Stomach smooth muscle (tissue), 2 donors: ENCODE measurements at regions not wholly inside any gene's neighbourhood (a gene's known extent, or its start where the extent isn't known, plus 50 kb on each side); places are given as distances from the start of the nearest gene placed in this dataset.
A peak's percentile ranks its signal among the peaks of the same experiment; 100 is the strongest.

ENCODE experiments used
- H3K27ac ChIP-seq: one replicate; pipeline ENCODE4 v1.7.0; 2013; ENCODE audit warnings: mild to moderate bottlenecking, low read length, inconsistent platforms
- H3K27me3 ChIP-seq, 2 donors: one replicate each; pipeline ENCODE4 v1.7.0; 2013; ENCODE audit warnings: low read length in 2 of 2; ENCODE audit not compliant: insufficient read depth in 2 of 2, control insufficient read depth in 1 of 2
- H3K36me3 ChIP-seq, 2 donors: one replicate each; pipeline ENCODE4 v1.7.0; 2013; ENCODE audit warnings: low read length in 2 of 2; ENCODE audit not compliant: control insufficient read depth in 2 of 2, insufficient read depth in 2 of 2
- H3K4me1 ChIP-seq: one replicate; pipeline ENCODE4 v1.7.0; 2013; ENCODE audit warnings: low read length; ENCODE audit not compliant: control insufficient read depth, insufficient read depth
- H3K4me3 ChIP-seq, 2 donors: one replicate each; pipeline ENCODE4 v1.7.0; 2013; ENCODE audit warnings: low read length in 2 of 2
- H3K9ac ChIP-seq, 2 donors: one replicate each; pipeline ENCODE4 v1.7.0; 2013; ENCODE audit warnings: low read length in 2 of 2, mild to moderate bottlenecking in 1 of 2
- H3K9me3 ChIP-seq, 2 donors: one replicate each; pipeline ENCODE4 v1.7.0; 2013; ENCODE audit warnings: low read length in 2 of 2; ENCODE audit not compliant: control insufficient read depth in 2 of 2
- donor health status: healthy.
- donor health status: Pancreatic carcinoma.

DNA sequence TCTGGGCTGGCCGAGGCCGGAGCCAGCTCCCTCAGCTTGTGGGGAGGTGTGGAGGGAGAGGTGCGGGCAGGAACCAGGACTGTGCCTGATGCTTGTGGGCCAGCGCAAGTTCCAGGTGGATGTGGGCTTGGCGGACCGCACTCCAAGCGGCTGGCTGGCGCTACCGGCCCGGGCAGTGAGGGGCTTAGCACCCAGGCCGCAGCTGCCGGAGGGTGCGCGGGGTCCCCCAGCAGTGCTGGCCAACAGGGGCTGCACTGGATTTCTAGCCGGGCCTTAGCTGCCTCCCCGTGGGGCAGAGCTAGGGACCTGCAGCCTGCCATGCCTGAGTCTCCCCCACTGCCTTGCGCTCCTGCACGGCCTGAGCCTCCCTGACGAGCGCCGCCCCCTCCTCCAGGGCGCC is 242.8 kb downstream of the CCSER2 start:
- Histone ChIP-seq H3K36me3 (no peaks in the 10 kb centered on the region), H3K27me3 (no peaks in the 10 kb centered on the region), H3K27ac (no peak overlapping the region), H3K4me3 (no peak overlapping the region), H3K9ac (no peak overlapping the region), H3K4me1 (no peaks in the 10 kb centered on the region), H3K9me3 (peaks cover 0 to 3% of the 10 kb centered on the region in 2 donors)

DNA sequence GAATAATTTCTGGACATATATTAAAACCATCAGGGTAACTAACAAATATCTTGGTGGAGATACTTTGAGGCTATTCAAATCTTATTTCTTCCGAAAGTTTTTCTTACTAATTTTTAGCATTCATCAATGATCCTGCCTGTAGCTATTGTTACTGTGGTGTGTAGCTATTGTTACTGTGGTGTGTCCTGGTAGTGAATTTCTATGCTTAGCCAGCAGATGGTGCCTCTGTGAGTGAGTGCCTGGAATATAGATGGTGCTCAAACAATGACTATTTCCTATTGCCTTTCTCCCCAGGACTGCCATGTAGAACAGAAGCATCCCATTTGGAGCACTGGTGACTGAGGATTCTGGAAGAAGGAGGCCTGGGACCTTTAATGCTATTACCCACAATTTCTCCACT is 245.7 kb downstream of the CCSER2 start:
- Histone ChIP-seq H3K9me3 (peaks cover 0 to 4% of the 10 kb centered on the region in 2 donors), H3K27me3 (peaks cover 0 to 3% of the 10 kb centered on the region in 2 donors), H3K4me3 (no peak overlapping the region), H3K27ac (no peak overlapping the region), H3K36me3 (no peaks in the 10 kb centered on the region), H3K4me1 (no peaks in the 10 kb centered on the region), H3K9ac (no peak overlapping the region)

- Histone ChIP-seq H3K9me3 (no peaks in the 10 kb centered on the region), H3K27ac (no peak overlapping the region), H3K4me3 (no peak overlapping the region)
These were observed 253.6 kb downstream of the CCSER2 start for GRCh38 chr10:84581976-84582375.

GRCh38 chr10:84583501-84583900 is 255.1 kb downstream of the CCSER2 start:
- Histone ChIP-seq H3K4me1 (no peaks in the 10 kb centered on the region), H3K9me3 (no peaks in the 10 kb centered on the region), H3K27me3 (peaks cover 0 to 3% of the 10 kb centered on the region in 2 donors), H3K4me3 (no peak overlapping the region), H3K9ac (no peak overlapping the region), H3K36me3 (no peaks in the 10 kb centered on the region), H3K27ac (no peak overlapping the region)

More at GRCh38 chr10:84581976-84582375, 253.6 kb downstream of the CCSER2 start:
- Histone ChIP-seq H3K27me3 (peaks cover 0 to 3% of the 10 kb centered on the region in 2 donors), H3K4me1 (no peaks in the 10 kb centered on the region), H3K36me3 (no peaks in the 10 kb centered on the region), H3K9ac (no peak overlapping the region)

- Histone ChIP-seq H3K9ac (no peak overlapping the region), H3K36me3 (no peaks in the 10 kb centered on the region)
These were observed 259.4 kb downstream of the CCSER2 start for GRCh38 chr10:84587789-84588188.

DNA sequence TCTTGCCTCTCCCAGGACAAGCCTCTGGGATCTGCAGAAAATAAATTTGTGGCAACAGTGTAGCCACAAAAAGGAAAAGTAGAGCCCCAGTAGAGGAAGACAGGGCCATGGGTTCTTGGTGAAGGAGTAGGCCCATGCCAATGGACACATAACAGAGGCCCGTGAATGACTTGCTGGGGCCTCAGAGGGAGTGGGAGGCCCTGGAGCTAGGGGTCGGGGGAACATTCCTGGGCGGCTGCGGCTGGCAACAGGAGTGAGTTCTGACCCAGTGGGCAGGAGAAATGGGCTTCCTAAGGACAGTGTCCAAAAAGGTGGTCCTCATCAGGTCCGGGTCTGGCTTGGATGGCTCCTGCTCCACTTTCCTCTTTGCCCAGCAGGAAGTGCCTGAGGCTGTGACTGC is 260.0 kb downstream of the CCSER2 start:
- no peak overlapping the region for H3K4me3 ChIP-seq
- no peak overlapping the region for H3K9ac ChIP-seq
- H3K27me3 ChIP-seq = no peaks in the 10 kb centered on the region
- H3K36me3 ChIP-seq = no peaks in the 10 kb centered on the region
- peaks cover 17% of the 10 kb centered on the region for H3K4me1 ChIP-seq
- H3K27ac ChIP-seq = no peak overlapping the region
- no peaks in the 10 kb centered on the region for H3K9me3 ChIP-seq

More at GRCh38 chr10:84587789-84588188, 259.4 kb downstream of the CCSER2 start:
- Histone ChIP-seq H3K4me3 (no peak overlapping the region), H3K27ac (no peak overlapping the region), H3K27me3 (no peaks in the 10 kb centered on the region), H3K9me3 (no peaks in the 10 kb centered on the region), H3K4me1 (peaks cover 17% of the 10 kb centered on the region)

GRCh38 chr10:84588971-84589370 is 260.6 kb downstream of the CCSER2 start:
- H3K27me3 ChIP-seq = no peaks in the 10 kb centered on the region
- H3K4me1 ChIP-seq = peaks cover 17% of the 10 kb centered on the region
- no peaks in the 10 kb centered on the region for H3K36me3 ChIP-seq
- no peak overlapping the region for H3K9ac ChIP-seq
- H3K9me3 ChIP-seq = no peaks in the 10 kb centered on the region
- no peak overlapping the region for H3K27ac ChIP-seq
- no peak overlapping the region for H3K4me3 ChIP-seq

DNA sequence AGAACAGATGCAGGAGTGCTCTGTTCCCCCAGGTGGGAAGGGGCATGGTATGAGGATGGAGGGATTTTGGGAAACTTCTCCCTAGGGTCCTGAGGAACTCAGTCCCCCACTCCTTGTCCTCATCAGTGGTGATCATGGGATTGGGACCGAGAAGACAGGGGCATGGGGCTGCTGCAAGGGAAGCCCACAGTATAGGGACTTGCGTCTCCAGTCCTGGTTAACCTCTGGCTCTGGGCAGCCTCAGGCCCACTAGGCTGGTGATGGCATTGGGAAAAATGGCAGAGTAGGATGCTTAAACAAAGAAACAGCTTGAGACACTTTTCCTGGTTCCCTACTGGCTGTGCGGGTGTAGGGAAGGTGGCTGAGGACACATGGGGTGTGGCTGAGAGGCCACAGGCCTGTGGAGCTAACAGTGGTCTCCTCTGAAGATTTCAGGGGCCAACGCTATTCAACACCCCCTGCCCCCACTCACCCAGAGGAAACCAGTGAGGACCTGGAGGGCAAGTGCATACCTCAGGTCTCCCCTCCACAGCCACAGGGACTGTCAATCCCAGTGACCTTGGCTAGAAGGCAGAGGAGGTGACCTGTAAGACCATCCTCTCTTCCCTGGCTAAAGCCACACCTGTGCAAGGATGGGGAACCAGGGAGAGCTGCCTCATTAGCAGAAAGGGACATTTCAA is 261.3 kb downstream of the CCSER2 start:
- H3K9me3 ChIP-seq = no peaks in the 10 kb centered on the region
- H3K36me3 ChIP-seq = no peaks in the 10 kb centered on the region
- H3K4me3 ChIP-seq = no peak overlapping the region
- no peaks in the 10 kb centered on the region for H3K27me3 ChIP-seq
- no peak overlapping the region for H3K9ac ChIP-seq
- H3K4me1 ChIP-seq = peaks cover 17% of the 10 kb centered on the region
- H3K27ac ChIP-seq = no peak overlapping the region

DNA sequence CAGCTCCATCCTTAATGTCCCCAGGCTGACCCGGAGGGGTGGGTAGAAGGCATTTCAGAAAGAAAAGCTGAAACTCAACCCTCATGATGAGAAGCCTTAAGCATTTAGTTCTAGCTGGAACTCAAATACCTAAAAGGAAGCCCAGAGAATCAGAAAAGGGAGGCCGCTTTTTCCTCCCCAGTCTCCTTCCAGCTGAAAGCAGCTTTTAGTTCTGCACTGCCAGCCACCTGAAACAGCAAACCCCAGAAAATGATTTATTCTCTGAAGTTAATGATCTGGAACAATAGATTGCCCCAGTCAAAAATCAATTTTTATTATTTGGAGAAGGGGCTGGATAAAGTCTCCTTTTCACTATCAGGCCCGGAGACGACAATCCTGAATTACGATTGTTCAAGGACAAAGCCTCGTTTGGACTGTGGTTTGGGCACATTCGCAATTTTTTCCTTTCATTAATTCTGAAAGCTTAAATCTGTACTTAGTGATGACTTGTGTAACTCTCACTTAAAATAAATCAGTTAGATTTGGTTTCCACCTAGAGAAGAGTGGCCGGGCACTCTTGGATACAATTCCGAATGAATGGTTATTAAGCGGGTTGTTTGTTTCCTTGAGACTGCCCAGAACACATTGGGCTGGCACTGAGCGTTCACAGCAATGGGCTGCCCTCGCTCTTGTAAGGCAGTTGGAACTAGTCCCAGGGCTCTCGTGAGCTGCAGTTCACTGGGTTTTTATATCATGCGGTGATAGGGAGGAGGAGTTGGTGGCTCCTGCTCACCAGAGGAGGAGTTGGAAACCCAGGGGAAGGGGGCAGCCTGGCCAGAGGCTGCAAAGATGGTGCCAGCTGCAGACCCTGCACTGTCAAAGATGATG is 262.2 kb downstream of the CCSER2 start:
- H3K27me3 ChIP-seq = no peaks in the 10 kb centered on the region
- H3K9ac ChIP-seq = no peak overlapping the region
- H3K9me3 ChIP-seq = no peaks in the 10 kb centered on the region
- H3K4me1 ChIP-seq = peaks cover 17% of the 10 kb centered on the region
- no peak overlapping the region for H3K27ac ChIP-seq
- H3K36me3 ChIP-seq = no peaks in the 10 kb centered on the region
- peak overlapping the region in 1 of 2 donors; percentile 29 for H3K4me3 ChIP-seq

DNA sequence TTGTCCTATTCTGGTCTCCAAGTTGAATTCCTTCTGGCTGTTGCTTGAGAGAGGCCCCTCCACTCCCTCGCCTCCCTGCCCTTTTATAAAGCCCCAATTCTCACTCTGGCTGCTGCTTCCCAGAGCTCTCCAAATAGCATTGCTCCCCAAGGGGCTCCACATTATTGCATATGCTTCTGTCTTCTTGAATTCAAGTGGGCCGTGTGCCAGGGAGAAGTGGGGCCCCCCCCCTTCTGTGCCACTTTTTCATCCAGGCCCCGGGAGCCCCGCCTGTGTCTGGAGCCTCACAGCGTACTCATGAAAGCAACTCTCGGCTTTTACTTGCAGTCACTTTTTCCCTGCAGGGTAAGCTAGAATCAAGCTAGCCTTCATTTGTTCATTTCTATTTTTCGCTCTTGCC is 265.1 kb downstream of the CCSER2 start:
- Histone ChIP-seq H3K36me3 (no peaks in the 10 kb centered on the region), H3K4me1 (peaks cover 17% of the 10 kb centered on the region), H3K4me3 (no peak overlapping the region), H3K9me3 (no peaks in the 10 kb centered on the region), H3K27ac (no peak overlapping the region), H3K9ac (no peak overlapping the region), H3K27me3 (no peaks in the 10 kb centered on the region)

DNA sequence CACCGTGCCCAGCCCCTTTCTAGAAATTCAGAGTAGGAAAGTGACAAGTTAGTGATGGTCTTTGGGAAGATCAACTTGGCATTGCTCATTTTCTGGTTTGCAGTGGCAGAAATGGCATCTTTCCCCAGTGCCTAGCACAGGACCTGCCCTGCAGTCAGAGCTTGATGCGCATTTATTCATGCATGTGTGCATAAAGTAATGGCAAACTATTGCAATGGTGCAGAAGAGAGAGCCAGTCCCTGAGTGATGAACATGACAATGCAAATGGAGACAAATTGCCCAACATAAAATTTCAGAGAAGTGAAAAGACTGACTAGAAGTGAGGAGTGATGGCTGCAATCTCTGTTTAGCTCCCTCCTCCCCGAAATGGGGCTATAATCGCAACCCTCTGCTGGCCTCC is 268.2 kb downstream of the CCSER2 start:
- H3K9ac ChIP-seq = no peak overlapping the region
- no peak overlapping the region for H3K27ac ChIP-seq
- no peaks in the 10 kb centered on the region for H3K9me3 ChIP-seq
- no peak overlapping the region for H3K4me3 ChIP-seq
- no peaks in the 10 kb centered on the region for H3K4me1 ChIP-seq
- peaks cover 0 to 2% of the 10 kb centered on the region in 2 donors for H3K27me3 ChIP-seq
- no peaks in the 10 kb centered on the region for H3K36me3 ChIP-seq
